OCI-LY1 (cell line): ENCODE measurements at regions not wholly inside any gene's neighbourhood (a gene's known extent, or its start where the extent isn't known, plus 50 kb on each side); places are given as distances from the start of the nearest gene placed in this dataset.

Experiments
- CTCF ChIP-seq: fragments of 200-600 bp; sonication (generic), shearing (Covaris generic); IDR thresholded peaks from 2 replicates; pipeline ENCODE4 v1.5.1; 2017; ENCODE audit warnings: mild to moderate bottlenecking, antibody characterized with exemption, low read length, moderate library complexity, mixed read lengths
- EZH2 ChIP-seq: fragments of 200-600 bp; sonication (generic), shearing (Covaris generic); IDR thresholded peaks from 2 replicates; pipeline ENCODE4 v1.8.0; 2017; ENCODE audit warnings: borderline replicate concordance, mixed run types, mild to moderate bottlenecking, antibody characterized with exemption, low read length, moderate library complexity, mixed read lengths

- no peak for TF ChIP-seq CTCF
- TF ChIP-seq EZH2, result no peak
Measured at GRCh38 chr2:9690716-9691498, 60.1 kb upstream of the YWHAQ start.
